ENCODE measurements at regions not wholly inside any gene's neighbourhood (a gene's known extent, or its start where the extent isn't known, plus 50 kb on each side); places are given as distances from the start of the nearest gene placed in this dataset.

DNA sequence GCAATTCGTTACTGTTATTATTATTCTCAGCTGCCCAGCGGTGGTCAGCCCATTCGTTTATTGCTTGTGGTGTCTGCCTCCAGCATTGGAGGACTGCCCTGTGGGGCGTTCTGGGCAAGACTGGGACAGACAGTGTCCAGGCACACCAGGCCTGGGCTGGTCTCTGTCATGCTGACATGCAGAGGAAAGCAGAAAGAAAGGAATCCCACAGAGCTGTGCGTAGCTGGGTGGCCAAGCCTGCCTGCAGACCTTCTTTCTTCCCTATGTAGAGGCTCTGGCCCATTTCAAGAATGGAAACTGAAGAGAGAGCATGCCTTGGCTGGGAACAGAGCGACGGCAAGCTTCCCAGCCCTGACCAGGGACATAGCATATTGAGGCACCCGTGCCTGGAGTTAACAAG, 525.3 kb upstream of the TBX3 start:
- H3K9me3 Mint-ChIP-seq (ENCODE audit: unreplicated experiment): no peaks in the 10 kb centered on the region
- H3K27ac Mint-ChIP-seq (ENCODE audit: unreplicated experiment): no peak overlapping the region
- TF ChIP-seq, protein P1, sequence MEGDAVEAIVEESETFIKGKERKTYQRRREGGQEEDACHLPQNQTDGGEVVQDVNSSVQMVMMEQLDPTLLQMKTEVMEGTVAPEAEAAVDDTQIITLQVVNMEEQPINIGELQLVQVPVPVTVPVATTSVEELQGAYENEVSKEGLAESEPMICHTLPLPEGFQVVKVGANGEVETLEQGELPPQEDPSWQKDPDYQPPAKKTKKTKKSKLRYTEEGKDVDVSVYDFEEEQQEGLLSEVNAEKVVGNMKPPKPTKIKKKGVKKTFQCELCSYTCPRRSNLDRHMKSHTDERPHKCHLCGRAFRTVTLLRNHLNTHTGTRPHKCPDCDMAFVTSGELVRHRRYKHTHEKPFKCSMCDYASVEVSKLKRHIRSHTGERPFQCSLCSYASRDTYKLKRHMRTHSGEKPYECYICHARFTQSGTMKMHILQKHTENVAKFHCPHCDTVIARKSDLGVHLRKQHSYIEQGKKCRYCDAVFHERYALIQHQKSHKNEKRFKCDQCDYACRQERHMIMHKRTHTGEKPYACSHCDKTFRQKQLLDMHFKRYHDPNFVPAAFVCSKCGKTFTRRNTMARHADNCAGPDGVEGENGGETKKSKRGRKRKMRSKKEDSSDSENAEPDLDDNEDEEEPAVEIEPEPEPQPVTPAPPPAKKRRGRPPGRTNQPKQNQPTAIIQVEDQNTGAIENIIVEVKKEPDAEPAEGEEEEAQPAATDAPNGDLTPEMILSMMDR (IDR thresholded peaks at IDR 0.05): no peak
- no peaks in the 10 kb centered on the region for H3K4me1 Mint-ChIP-seq (ENCODE audit: unreplicated experiment)
- no peak overlapping the region for H3K4me3 Mint-ChIP-seq (ENCODE audit: unreplicated experiment)
- H3K36me3 Mint-ChIP-seq (ENCODE audit: unreplicated experiment): no peaks in the 10 kb centered on the region
- H3K27me3 Mint-ChIP-seq (ENCODE audit: unreplicated experiment): no peaks in the 10 kb centered on the region
- DNase-seq (ENCODE audit: extremely low spot score, unreplicated experiment): no peak

DNA sequence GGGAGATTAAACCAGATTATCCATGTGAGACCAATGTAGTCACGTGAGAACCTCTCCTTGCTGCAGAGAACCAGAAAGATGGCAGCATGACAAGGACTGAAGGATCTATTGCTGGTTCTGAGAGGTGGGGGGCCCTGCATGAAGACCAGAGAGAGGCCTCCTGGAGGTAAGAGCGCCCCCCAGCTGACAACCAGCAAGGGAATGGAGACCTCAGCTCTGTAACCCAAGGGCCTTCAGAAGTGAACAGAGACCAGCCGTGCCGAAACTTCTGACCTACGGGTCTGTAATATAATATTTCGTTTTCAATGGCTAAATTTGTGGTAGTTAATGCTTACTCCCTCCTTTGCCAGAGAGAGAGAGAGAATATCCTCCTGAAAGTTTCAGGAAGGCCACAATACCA, 524.1 kb upstream of the TBX3 start:
- H3K36me3 Mint-ChIP-seq (ENCODE audit: unreplicated experiment): no peaks in the 10 kb centered on the region
- no peak overlapping the region for H3K4me3 Mint-ChIP-seq (ENCODE audit: unreplicated experiment)
- no peak overlapping the region for H3K27ac Mint-ChIP-seq (ENCODE audit: unreplicated experiment)
- no peak for DNase-seq (ENCODE audit: extremely low spot score, unreplicated experiment)
- TF ChIP-seq, protein P1 (IDR thresholded peaks at IDR 0.05): no peak
- H3K4me1 Mint-ChIP-seq (ENCODE audit: unreplicated experiment): no peaks in the 10 kb centered on the region
- no peaks in the 10 kb centered on the region for H3K9me3 Mint-ChIP-seq (ENCODE audit: unreplicated experiment)
- H3K27me3 Mint-ChIP-seq (ENCODE audit: unreplicated experiment): no peaks in the 10 kb centered on the region

DNA sequence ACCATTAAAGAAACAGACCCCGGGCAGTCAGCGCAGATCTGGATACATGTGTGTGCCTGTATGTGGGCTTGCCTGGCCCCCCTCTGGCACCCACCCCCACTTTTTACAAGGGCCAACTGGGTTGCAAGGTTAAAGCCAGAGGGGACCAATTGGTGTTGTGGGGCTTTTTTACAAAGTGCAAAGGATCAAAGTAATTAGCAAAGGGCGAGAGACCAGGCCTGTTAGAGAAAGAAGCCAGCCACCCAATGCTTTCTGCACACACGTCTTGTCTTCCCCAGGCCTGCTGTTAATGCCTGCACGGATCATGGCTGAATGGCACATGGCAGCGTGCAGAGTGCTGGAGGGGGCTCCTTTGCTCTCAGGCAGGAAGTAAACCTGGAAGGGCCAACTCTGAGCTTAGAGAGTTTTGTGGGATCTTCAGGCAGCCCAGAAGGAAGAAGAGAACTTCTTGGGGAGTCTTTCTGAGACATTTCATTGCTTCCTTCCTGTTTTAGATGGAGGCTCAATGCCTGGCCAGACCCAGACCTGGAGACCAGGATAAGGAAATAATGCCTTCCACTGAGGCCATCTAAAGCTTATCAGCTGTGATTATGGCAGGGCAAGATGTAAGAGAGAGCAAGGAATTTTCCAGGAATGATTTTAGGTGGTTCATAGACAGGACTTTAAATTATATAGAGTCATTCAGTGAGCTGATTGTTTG, 523.4 kb upstream of the TBX3 start:
- H3K4me1 Mint-ChIP-seq (ENCODE audit: unreplicated experiment): no peaks in the 10 kb centered on the region
- H3K9me3 Mint-ChIP-seq (ENCODE audit: unreplicated experiment): no peaks in the 10 kb centered on the region
- H3K27me3 Mint-ChIP-seq (ENCODE audit: unreplicated experiment): no peaks in the 10 kb centered on the region
- H3K36me3 Mint-ChIP-seq (ENCODE audit: unreplicated experiment): no peaks in the 10 kb centered on the region
- no peak for DNase-seq (ENCODE audit: extremely low spot score, unreplicated experiment)
- TF ChIP-seq, protein P1 (IDR thresholded peaks at IDR 0.05): no peak
- H3K27ac Mint-ChIP-seq (ENCODE audit: unreplicated experiment): no peak overlapping the region
- no peak overlapping the region for H3K4me3 Mint-ChIP-seq (ENCODE audit: unreplicated experiment)

DNA sequence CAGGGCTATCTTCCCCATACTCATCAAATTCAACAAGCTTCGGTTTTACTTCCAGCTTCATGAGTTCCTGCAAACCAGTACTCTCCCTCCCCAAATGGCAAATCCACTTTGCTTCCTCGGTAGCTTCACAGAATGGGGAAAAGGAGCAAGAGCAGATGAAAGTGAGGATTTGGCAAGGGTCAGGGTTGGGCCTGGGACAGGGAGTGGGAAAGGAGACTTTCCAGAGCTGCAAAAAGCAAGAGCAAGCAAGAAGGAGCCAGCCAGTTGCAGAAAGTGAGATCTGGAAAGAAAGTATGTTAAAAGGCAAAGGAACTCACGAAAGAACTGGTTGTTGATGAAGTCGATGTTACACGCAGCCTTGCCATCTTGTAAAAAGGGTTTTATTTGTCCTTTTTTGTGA, 522.8 kb upstream of the TBX3 start:
- H3K4me1 Mint-ChIP-seq (ENCODE audit: unreplicated experiment): no peaks in the 10 kb centered on the region
- no peak overlapping the region for H3K27ac Mint-ChIP-seq (ENCODE audit: unreplicated experiment)
- DNase-seq (ENCODE audit: extremely low spot score, unreplicated experiment): no peak
- H3K36me3 Mint-ChIP-seq (ENCODE audit: unreplicated experiment): no peaks in the 10 kb centered on the region
- no peaks in the 10 kb centered on the region for H3K27me3 Mint-ChIP-seq (ENCODE audit: unreplicated experiment)
- no peak overlapping the region for H3K4me3 Mint-ChIP-seq (ENCODE audit: unreplicated experiment)
- TF ChIP-seq, protein P1 (IDR thresholded peaks at IDR 0.05): no peak
- no peaks in the 10 kb centered on the region for H3K9me3 Mint-ChIP-seq (ENCODE audit: unreplicated experiment)

DNA sequence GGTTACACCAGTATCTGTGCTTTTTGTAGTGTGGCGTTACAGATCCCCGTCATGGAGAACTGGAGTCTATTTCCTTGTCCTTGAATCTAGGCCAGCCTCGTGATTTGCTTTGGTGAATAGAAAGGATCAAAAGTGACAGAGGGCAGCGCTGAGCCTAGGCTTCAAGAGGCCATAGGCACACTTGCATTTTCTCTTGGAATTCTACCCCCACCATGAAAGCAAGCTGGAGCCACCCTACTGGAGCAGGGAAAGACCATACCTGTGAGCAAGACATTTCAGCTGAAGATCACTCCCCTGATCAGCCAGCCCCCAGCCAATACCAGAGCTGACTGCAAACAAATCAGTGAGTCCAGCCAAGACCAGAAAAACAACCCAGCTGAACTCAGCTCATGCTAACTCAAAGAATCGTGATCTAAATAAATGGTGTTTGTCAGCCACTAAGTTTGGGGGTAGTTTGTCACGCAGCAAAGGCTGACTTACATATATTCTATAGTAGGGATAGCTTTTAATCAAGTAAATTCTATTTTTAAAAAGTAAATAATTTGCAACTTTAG, 521.9 kb upstream of the TBX3 start:
- H3K27ac Mint-ChIP-seq (ENCODE audit: unreplicated experiment): no peak overlapping the region
- no peaks in the 10 kb centered on the region for H3K9me3 Mint-ChIP-seq (ENCODE audit: unreplicated experiment)
- H3K36me3 Mint-ChIP-seq (ENCODE audit: unreplicated experiment): no peaks in the 10 kb centered on the region
- H3K4me1 Mint-ChIP-seq (ENCODE audit: unreplicated experiment): no peaks in the 10 kb centered on the region
- H3K27me3 Mint-ChIP-seq (ENCODE audit: unreplicated experiment): no peaks in the 10 kb centered on the region
- TF ChIP-seq, protein P1 (IDR thresholded peaks at IDR 0.05): no peak
- H3K4me3 Mint-ChIP-seq (ENCODE audit: unreplicated experiment): no peak overlapping the region
- DNase-seq (ENCODE audit: extremely low spot score, unreplicated experiment): no peak
